ENCODE measurements at regions not wholly inside any gene's neighbourhood (a gene's known extent, or its start where the extent isn't known, plus 50 kb on each side); places are given as distances from the start of the nearest gene placed in this dataset.
"Not testable (repeated sequence)": the region's sequence is repeated elsewhere in the genome, so short reads cannot be mapped to it uniquely, and the experiment has no call there.

GRCh38 chr16:15230432-15230831 lies 136.4 kb upstream of the RRN3 start:
- H3K9me3 ChIP-seq; intact Hi-C loops (cut with DNase I; ENCODE audit: low total_unique reads); DNase-seq; H3K27ac ChIP-seq; H3K27me3 ChIP-seq; H3K36me3 ChIP-seq; H3K4me1 ChIP-seq; H3K4me3 ChIP-seq: not testable (repeated sequence)
- 11% methylated on average over 1 of the region's 5 CpGs; no CpG with 5 or more reads in 4 of the 5 donors for WGBS, 5 donors

GRCh38 chr16:15229661-15230060 lies 135.6 kb upstream of the RRN3 start:
- H3K9me3 ChIP-seq; H3K36me3 ChIP-seq; H3K27ac ChIP-seq; H3K4me1 ChIP-seq; H3K27me3 ChIP-seq; DNase-seq; H3K4me3 ChIP-seq; intact Hi-C loops (cut with DNase I; ENCODE audit: low total_unique reads): not testable (repeated sequence)
- WGBS, 5 donors, result 55 to 76% (median 65%) methylated on average over 2 of the region's 2 CpGs

- H3K9me3 ChIP-seq; H3K4me1 ChIP-seq; H3K27me3 ChIP-seq; H3K36me3 ChIP-seq; intact Hi-C loops (cut with DNase I; ENCODE audit: low total_unique reads); H3K27ac ChIP-seq; DNase-seq; H3K4me3 ChIP-seq: not testable (repeated sequence)
- no CpG with 5 or more reads among the region's 1 CpG for WGBS, 5 donors
Observed at GRCh38 chr16:15224651-15225050, 130.6 kb upstream of the RRN3 start.

- H3K9me3 ChIP-seq; H3K4me1 ChIP-seq; intact Hi-C loops (cut with DNase I; ENCODE audit: low total_unique reads); H3K36me3 ChIP-seq; H3K4me3 ChIP-seq; DNase-seq; H3K27me3 ChIP-seq; H3K27ac ChIP-seq: not testable (repeated sequence)
- 17 to 70% (median 25%) methylated on average over 1 of the region's 4 CpGs; no CpG with 5 or more reads in 2 of the 5 donors for WGBS, 5 donors
Observed at GRCh38 chr16:15223398-15223797, 129.3 kb upstream of the RRN3 start.

- H3K27ac ChIP-seq; H3K4me3 ChIP-seq; H3K9me3 ChIP-seq; H3K4me1 ChIP-seq; H3K36me3 ChIP-seq; H3K27me3 ChIP-seq; intact Hi-C loops (cut with DNase I; ENCODE audit: low total_unique reads): not testable (repeated sequence)
- 16 to 38% (median 23%) methylated on average over 5 to 11 of the region's 19 CpGs for WGBS, 5 donors
- DNase-seq, result peak in 1 of 2 donors; percentile 18
- TF ChIP-seq CTCF (IDR thresholded peaks at IDR 0.05), result peak in 4 of 7 experiments; percentile 66 to 84 (median 76)
Observed at GRCh38 chr16:15219679-15220615, 125.9 kb upstream of the RRN3 start.

GRCh38 chr16:15218856-15219500 lies 124.9 kb upstream of the RRN3 start:
- H3K4me3 ChIP-seq; H3K27me3 ChIP-seq; DNase-seq; intact Hi-C loops (cut with DNase I; ENCODE audit: low total_unique reads); H3K9me3 ChIP-seq; H3K27ac ChIP-seq; H3K36me3 ChIP-seq; H3K4me1 ChIP-seq: not testable (repeated sequence)
- WGBS, 5 donors, result 79 to 93% (median 87%) methylated on average over 6 to 8 of the region's 9 CpGs

- 65 to 70% (median 68%) methylated on average over 6 to 7 of the region's 10 CpGs for WGBS, 5 donors
- intact Hi-C loops (cut with DNase I; ENCODE audit: low total_unique reads); H3K4me1 ChIP-seq; H3K9me3 ChIP-seq; H3K36me3 ChIP-seq; H3K27ac ChIP-seq; H3K27me3 ChIP-seq; DNase-seq; H3K4me3 ChIP-seq: not testable (repeated sequence)
Observed at GRCh38 chr16:15207202-15207981, 113.3 kb upstream of the RRN3 start.

- intact Hi-C loops (cut with DNase I; ENCODE audit: low total_unique reads), result not testable (repeated sequence)
Observed at GRCh38 chr16:15206439-15206838, 112.4 kb upstream of the RRN3 start.

GRCh38 chr16:15205939-15206338 lies 111.9 kb upstream of the RRN3 start:
- intact Hi-C loops (cut with DNase I; ENCODE audit: low total_unique reads); H3K27ac ChIP-seq; H3K36me3 ChIP-seq; H3K27me3 ChIP-seq; DNase-seq; H3K4me1 ChIP-seq; H3K9me3 ChIP-seq; H3K4me3 ChIP-seq: not testable (repeated sequence)
- 75 to 93% (median 91%) methylated on average over 3 to 5 of the region's 5 CpGs for WGBS, 5 donors

More at GRCh38 chr16:15206439-15206838, 112.4 kb upstream of the RRN3 start:
- not testable (repeated sequence) for H3K4me1 ChIP-seq, H3K36me3 ChIP-seq, H3K4me3 ChIP-seq, H3K9me3 ChIP-seq, H3K27ac ChIP-seq, H3K27me3 ChIP-seq, DNase-seq
- WGBS, 5 donors, result 41 to 66% (median 52%) methylated on average over 6 to 8 of the region's 9 CpGs; no CpG with 5 or more reads in 1 of the 5 donors

- intact Hi-C loops (cut with DNase I; ENCODE audit: low total_unique reads); H3K36me3 ChIP-seq; H3K27ac ChIP-seq; H3K4me3 ChIP-seq; H3K27me3 ChIP-seq; H3K4me1 ChIP-seq; H3K9me3 ChIP-seq; DNase-seq: not testable (repeated sequence)
- 68 to 88% (median 75%) methylated on average over 3 to 4 of the region's 5 CpGs for WGBS, 5 donors
Observed at GRCh38 chr16:15204571-15204970, 110.5 kb upstream of the RRN3 start.
